ENCODE measurements at regions not wholly inside any gene's neighbourhood (a gene's known extent, or its start where the extent isn't known, plus 50 kb on each side); places are given as distances from the start of the nearest gene placed in this dataset.

- no peak for TF ChIP-seq GATA2 (IDR thresholded peaks at IDR 0.05; ENCODE audit: low read depth, low read length)
Observed at GRCh38 chr7:84844771-84845170, 342.1 kb downstream of the SEMA3D start.

GRCh38 chr7:84841809-84842208, 345.0 kb downstream of the SEMA3D start:
- TF ChIP-seq GATA2 (IDR thresholded peaks at IDR 0.05; ENCODE audit: low read depth, low read length) (no peak), GATA3 (IDR thresholded peaks at IDR 0.05; ENCODE audit: low read depth, low read length) (no peak)

DNA sequence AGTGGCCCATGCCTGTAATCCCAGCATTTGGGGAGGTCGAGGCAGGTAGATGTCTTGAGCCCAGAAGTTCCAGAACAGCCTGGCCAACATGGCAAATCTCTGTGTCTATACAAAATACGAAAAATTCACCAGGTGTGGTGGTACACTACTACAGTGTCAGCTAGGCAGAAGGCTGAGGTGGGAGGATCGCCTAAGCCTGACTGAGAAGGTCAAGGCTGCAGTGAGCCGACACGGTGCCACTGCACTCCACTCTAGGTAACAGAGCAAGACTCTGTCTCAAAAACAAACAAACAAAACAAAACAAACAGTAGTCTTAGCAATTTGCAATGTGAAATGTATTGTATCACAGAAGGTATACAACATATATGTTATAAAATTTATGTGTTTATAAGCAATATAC, 348.0 kb downstream of the SEMA3D start:
- TF ChIP-seq GATA3 (IDR thresholded peaks at IDR 0.05; ENCODE audit: low read depth, low read length) (no peak), GATA2 (IDR thresholded peaks at IDR 0.05; ENCODE audit: low read depth, low read length) (no peak)

DNA sequence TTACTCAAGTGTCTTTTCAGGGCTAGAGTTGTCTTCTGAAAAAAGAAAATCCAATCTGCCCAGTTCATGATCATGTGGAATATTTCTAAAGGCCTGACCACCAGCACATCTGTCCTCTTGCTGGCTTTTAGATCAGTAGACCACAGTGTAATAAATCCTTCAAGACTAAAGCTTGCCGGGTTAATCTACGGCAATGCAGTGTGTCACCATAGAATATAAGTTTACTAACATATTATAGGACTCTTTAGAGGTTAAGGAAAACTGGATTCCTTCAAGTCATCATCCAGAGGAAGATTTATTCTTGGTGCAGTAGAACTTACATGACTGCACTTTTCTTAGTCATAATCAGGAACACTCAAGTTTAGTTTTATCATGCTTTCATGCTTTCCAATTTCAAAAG, 349.5 kb downstream of the SEMA3D start:
- TF ChIP-seq GATA3 (IDR thresholded peaks at IDR 0.05; ENCODE audit: low read depth, low read length) (no peak), GATA2 (IDR thresholded peaks at IDR 0.05; ENCODE audit: low read depth, low read length) (no peak)

- TF ChIP-seq GATA3 (IDR thresholded peaks at IDR 0.05; ENCODE audit: low read depth, low read length): no peak
- no peak for TF ChIP-seq GATA2 (IDR thresholded peaks at IDR 0.05; ENCODE audit: low read depth, low read length)
Observed at GRCh38 chr7:84829719-84830118, 357.1 kb downstream of the SEMA3D start.

DNA sequence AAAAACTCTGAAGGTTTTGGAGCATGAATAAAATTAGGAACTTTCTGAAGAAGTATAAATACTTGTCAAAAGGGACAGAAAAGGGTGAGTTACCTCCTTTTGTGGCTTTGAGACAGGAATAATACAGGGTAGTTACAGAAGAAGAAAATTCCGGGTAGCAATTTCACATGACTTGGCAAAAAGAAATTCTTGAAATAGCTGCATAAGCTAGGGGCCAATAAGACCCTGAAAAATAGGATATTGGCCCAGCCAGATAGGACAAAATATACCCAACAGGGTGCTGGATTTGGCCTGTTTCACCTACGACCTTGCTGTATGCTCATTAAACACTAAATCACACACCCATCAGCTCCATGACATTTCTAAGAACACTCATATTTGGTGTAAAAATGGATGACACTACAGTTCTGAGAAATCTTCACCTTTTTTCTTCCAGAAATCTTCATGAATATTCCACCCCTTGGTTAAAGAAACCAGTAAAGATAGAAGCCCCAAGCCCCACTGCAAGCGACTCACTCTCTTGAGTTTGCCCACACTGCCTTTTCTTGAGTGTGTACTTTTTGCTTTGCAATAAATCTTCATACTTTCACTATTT, 362.7 kb downstream of the SEMA3D start:
- TF ChIP-seq GATA2 (IDR thresholded peaks at IDR 0.05; ENCODE audit: low read depth, low read length) (no peak), GATA3 (IDR thresholded peaks at IDR 0.05; ENCODE audit: low read depth, low read length) (no peak)

DNA sequence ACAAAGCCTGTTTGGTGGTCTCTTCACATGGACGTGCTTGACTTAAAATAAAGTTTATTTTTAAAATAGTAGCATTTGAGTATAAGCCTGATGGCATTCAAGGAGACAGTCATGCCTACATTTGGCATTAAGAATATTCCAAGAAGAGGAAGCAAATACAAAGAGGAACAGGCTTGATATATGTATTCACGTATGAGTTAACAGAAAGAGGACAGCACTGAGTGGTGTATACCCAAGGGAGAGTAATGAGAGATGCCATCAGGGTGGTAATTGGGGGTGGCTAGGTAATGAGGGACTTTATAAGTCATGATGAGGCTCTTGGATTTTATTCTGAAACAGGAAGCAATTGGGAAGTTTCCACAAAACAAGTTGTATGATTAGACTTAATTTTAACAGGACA, 363.3 kb downstream of the SEMA3D start:
- TF ChIP-seq GATA3 (IDR thresholded peaks at IDR 0.05; ENCODE audit: low read depth, low read length): no peak
- no peak for TF ChIP-seq GATA2 (IDR thresholded peaks at IDR 0.05; ENCODE audit: low read depth, low read length)

GRCh38 chr7:84822941-84823510, 363.8 kb downstream of the SEMA3D start:
- TF ChIP-seq GATA2 (IDR thresholded peaks at IDR 0.05; ENCODE audit: low read depth, low read length) (no peak), GATA3 (IDR thresholded peaks at IDR 0.05; ENCODE audit: low read depth, low read length) (no peak)

GRCh38 chr7:84821671-84822534, 365.0 kb downstream of the SEMA3D start:
- no peak for TF ChIP-seq GATA2 (IDR thresholded peaks at IDR 0.05; ENCODE audit: low read depth, low read length)
- TF ChIP-seq GATA3 (IDR thresholded peaks at IDR 0.05; ENCODE audit: low read depth, low read length): no peak

GRCh38 chr7:84820481-84820880, 366.4 kb downstream of the SEMA3D start:
- TF ChIP-seq GATA3 (IDR thresholded peaks at IDR 0.05; ENCODE audit: low read depth, low read length) (no peak), GATA2 (IDR thresholded peaks at IDR 0.05; ENCODE audit: low read depth, low read length) (no peak)

DNA sequence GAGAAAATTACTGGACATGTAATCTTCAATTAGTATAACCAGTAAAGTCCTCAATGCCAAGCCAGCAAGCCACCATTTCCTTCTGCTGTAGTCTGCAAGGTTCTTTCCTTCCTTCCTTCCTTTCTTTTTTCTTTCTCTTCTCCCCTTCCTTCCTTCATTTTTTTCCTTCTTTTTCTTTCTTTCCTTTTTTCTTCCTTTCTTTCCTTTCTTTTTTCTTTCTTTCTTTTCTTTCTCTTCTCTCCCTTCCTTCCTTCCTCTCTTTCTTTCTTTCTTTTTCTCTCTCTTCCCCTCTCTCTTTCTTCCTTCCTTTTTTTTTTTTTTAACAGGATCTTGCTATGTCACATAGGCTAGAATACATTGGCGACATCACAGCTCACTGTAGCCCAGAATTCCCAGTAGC, 369.8 kb downstream of the SEMA3D start:
- TF ChIP-seq GATA3 (IDR thresholded peaks at IDR 0.05; ENCODE audit: low read depth, low read length) (no peak), GATA2 (IDR thresholded peaks at IDR 0.05; ENCODE audit: low read depth, low read length) (no peak)

DNA sequence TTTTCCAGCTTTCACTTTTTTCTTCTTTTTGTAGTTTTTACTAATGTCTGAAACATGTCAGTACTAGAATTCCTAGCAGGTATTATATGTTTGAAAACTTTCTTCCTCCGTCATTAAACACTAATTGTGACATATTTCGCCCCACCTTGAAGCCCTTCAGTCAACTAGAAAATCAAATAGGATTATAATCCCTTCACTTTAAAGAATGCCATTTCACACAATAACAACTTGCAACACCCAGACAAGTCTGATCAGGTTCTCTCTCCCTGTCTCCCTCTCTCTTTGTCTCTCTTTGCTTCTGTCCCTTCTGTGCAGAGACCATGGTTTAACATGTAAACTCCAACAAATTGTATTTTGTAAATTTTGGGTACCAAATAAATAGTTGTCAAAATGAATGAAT, 373.5 kb downstream of the SEMA3D start:
- TF ChIP-seq GATA2 (IDR thresholded peaks at IDR 0.05; ENCODE audit: low read depth, low read length) (no peak), GATA3 (IDR thresholded peaks at IDR 0.05; ENCODE audit: low read depth, low read length) (no peak)

DNA sequence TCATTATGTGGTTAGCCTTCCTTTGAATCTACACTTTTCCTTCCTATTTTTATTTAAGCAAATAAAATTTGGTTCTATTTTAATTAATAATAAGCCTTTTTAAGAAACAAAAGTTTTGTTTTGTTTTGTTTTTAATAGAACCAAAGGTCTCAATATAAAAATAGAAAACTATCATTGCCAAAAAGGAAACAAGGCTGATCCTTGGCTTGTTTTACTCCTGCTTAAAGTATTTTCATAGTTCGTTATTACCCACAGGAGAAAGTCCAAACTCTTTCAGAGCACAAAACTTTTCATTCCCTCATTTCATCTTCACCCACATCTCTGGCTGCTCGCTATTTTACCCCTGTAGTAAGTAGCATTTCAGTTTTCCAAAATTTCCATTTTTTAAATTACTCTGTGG, 374.8 kb downstream of the SEMA3D start:
- TF ChIP-seq GATA3 (IDR thresholded peaks at IDR 0.05; ENCODE audit: low read depth, low read length) (no peak), GATA2 (IDR thresholded peaks at IDR 0.05; ENCODE audit: low read depth, low read length) (no peak)

GRCh38 chr7:84811362-84811761, 375.5 kb downstream of the SEMA3D start:
- TF ChIP-seq GATA3 (IDR thresholded peaks at IDR 0.05; ENCODE audit: low read depth, low read length) (no peak), GATA2 (IDR thresholded peaks at IDR 0.05; ENCODE audit: low read depth, low read length) (no peak)

GRCh38 chr7:84809877-84810276, 377.0 kb downstream of the SEMA3D start:
- TF ChIP-seq GATA2 (IDR thresholded peaks at IDR 0.05; ENCODE audit: low read depth, low read length) (no peak), GATA3 (IDR thresholded peaks at IDR 0.05; ENCODE audit: low read depth, low read length) (no peak)

All from SH-SY5Y (cell line).